WTC11 (cell line): ENCODE measurements at regions not wholly inside any gene's neighbourhood (a gene's known extent, or its start where the extent isn't known, plus 50 kb on each side); places are given as distances from the start of the nearest gene placed in this dataset.

ENCODE experiments used
- ATAC-seq: fragments of 200-7000 bp; cut with Tn5 transposase; 2 replicates; pipeline ENCODE4 v1.10.0; 2021; ENCODE audit warnings: mild to moderate bottlenecking, moderate library complexity
- CTCF ChIA-PET: fragments of 300-600 bp; sonication (Branson Sonifier 250); formaldehyde crosslinking; loops from one replicate; lab custom pipeline; 2021; ENCODE audit warnings: antibody characterized with exemption; lab: Charles Lee
- POLR2A ChIA-PET: fragments of 350-600 bp; sonication (Branson Sonifier 250); formaldehyde crosslinking; loops from one replicate; lab custom pipeline; 2021; ENCODE audit warnings: antibody characterized with exemption; lab: Charles Lee
- DNase-seq: peaks from one replicate; pipeline ENCODE4 v3.0.0; 2021; ENCODE audit warnings: low spot score
- H3K27ac Mint-ChIP-seq: 2 replicates; pipeline ENCODE4 v1.8.0; 2021; ENCODE audit warnings: mixed read lengths
- H3K27me3 Mint-ChIP-seq: 2 replicates; pipeline ENCODE4 v1.8.0; 2021; ENCODE audit warnings: low read depth, mild to moderate bottlenecking, moderate library complexity, mixed read lengths
- H3K36me3 Mint-ChIP-seq: 2 replicates; pipeline ENCODE4 v1.8.0; 2021; ENCODE audit warnings: mixed read lengths
- H3K4me1 Mint-ChIP-seq: 2 replicates; pipeline ENCODE4 v1.8.0; 2022; ENCODE audit warnings: mixed read lengths
- H3K4me3 Mint-ChIP-seq: 2 replicates; pipeline ENCODE4 v1.8.0; 2021; ENCODE audit warnings: mild to moderate bottlenecking, moderate library complexity, mixed read lengths
- H3K9me3 Mint-ChIP-seq: 2 replicates; pipeline ENCODE4 v1.8.0; 2021; ENCODE audit warnings: mixed read lengths
- ATF1 ChIP-seq: sonication (generic); formaldehyde crosslinking; IDR thresholded peaks from 2 replicates; pipeline ENCODE4 v1.8.1; 2023; ENCODE audit warnings: mild to moderate bottlenecking, moderate library complexity, missing genetic modification reagents
- ETV6 ChIP-seq: sonication (generic); formaldehyde crosslinking; IDR thresholded peaks from 2 replicates; pipeline ENCODE4 v1.8.1; 2022; ENCODE audit warnings: mild to moderate bottlenecking, missing genetic modification reagents
- FOXP1 ChIP-seq: sonication (generic); formaldehyde crosslinking; IDR thresholded peaks from 2 replicates; pipeline ENCODE4 v1.8.0; 2022; ENCODE audit warnings: missing genetic modification reagents, mild to moderate bottlenecking, moderate library complexity, borderline replicate concordance
- NFATC4 ChIP-seq: fragments of 250-450 bp; sonication (Bioruptor Pico); IDR thresholded peaks from 2 replicates; pipeline ENCODE4 v1.9.0; 2021; ENCODE audit warnings: mild to moderate bottlenecking
- NR2C2 ChIP-seq: sonication (generic); formaldehyde crosslinking; IDR thresholded peaks from 2 replicates; pipeline ENCODE4 v1.8.0; 2022; ENCODE audit warnings: mild to moderate bottlenecking, missing genetic modification reagents
- NR3C1 ChIP-seq: sonication (generic); formaldehyde crosslinking; conservative IDR thresholded peaks from 2 replicates; pipeline ENCODE4 v1.8.1; 2023; ENCODE audit warnings: low read depth, mild to moderate bottlenecking, missing genetic modification reagents
- PRRX2 ChIP-seq: fragments of 250-450 bp; sonication (Bioruptor Pico); IDR thresholded peaks from 2 replicates; pipeline ENCODE4 v1.8.0; 2021; ENCODE audit warnings: mild to moderate bottlenecking
- RELA ChIP-seq: sonication (generic); formaldehyde crosslinking; IDR thresholded peaks from 2 replicates; pipeline ENCODE4 v1.8.1; 2022; ENCODE audit warnings: missing genetic modification reagents, mild to moderate bottlenecking, borderline replicate concordance
- RORB ChIP-seq: fragments of 250-450 bp; sonication (Bioruptor Pico); IDR thresholded peaks from 2 replicates; pipeline ENCODE4 v1.9.0; 2021; ENCODE audit warnings: mild to moderate bottlenecking
- SMAD4 ChIP-seq: sonication (generic); formaldehyde crosslinking; IDR thresholded peaks from 2 replicates; pipeline ENCODE4 v1.8.0; 2022; ENCODE audit warnings: mild to moderate bottlenecking, missing genetic modification reagents
- TCF7 ChIP-seq: sonication (generic); formaldehyde crosslinking; IDR thresholded peaks from 2 replicates; pipeline ENCODE4 v1.8.0; 2022; ENCODE audit warnings: mild to moderate bottlenecking, low read depth, missing genetic modification reagents, moderate library complexity
- TEAD1 ChIP-seq: sonication (generic); formaldehyde crosslinking; IDR thresholded peaks from 2 replicates; pipeline ENCODE4 v1.8.0; 2022; ENCODE audit warnings: mild to moderate bottlenecking, missing genetic modification reagents
- TP53 ChIP-seq: sonication (generic); formaldehyde crosslinking; IDR thresholded peaks from 2 replicates; pipeline ENCODE4 v1.8.1; 2023; ENCODE audit warnings: mild to moderate bottlenecking, missing genetic modification reagents
- ZNF232 ChIP-seq: sonication (generic); formaldehyde crosslinking; IDR thresholded peaks from 2 replicates; pipeline ENCODE4 v1.8.0; 2022; ENCODE audit warnings: mild to moderate bottlenecking, missing genetic modification reagents
- ZNF263 ChIP-seq: sonication (generic); formaldehyde crosslinking; IDR thresholded peaks from 2 replicates; pipeline ENCODE4 v1.8.1; 2022; ENCODE audit warnings: low read depth, mild to moderate bottlenecking, moderate library complexity, missing genetic modification reagents
- ZNF317 ChIP-seq: sonication (generic); formaldehyde crosslinking; IDR thresholded peaks from 2 replicates; pipeline ENCODE4 v1.8.1; 2023; ENCODE audit warnings: low read depth, mild to moderate bottlenecking, moderate library complexity, missing genetic modification reagents, borderline replicate concordance
- ZNF416 ChIP-seq: fragments of 250-450 bp; sonication (Bioruptor Pico); IDR thresholded peaks from 2 replicates; pipeline ENCODE4 v1.9.0; 2021; ENCODE audit warnings: mild to moderate bottlenecking, inconsistent platforms
- TF ChIP-seq, protein P1 (sequence below): fragments of 250-450 bp; sonication (Bioruptor Pico); IDR thresholded peaks from 2 replicates; pipeline ENCODE4 v1.8.0; 2021; ENCODE audit warnings: mild to moderate bottlenecking
- TF ChIP-seq, protein P2 (sequence below): sonication (generic); formaldehyde crosslinking; IDR thresholded peaks from 2 replicates; pipeline ENCODE4 v1.8.1; 2022; ENCODE audit warnings: mild to moderate bottlenecking, missing genetic modification reagents, moderate library complexity, borderline replicate concordance
- TF ChIP-seq, protein P3 (sequence below): fragments of 250-450 bp; sonication (Bioruptor Pico); IDR thresholded peaks from 2 replicates; pipeline ENCODE4 v2.1.2; 2022; ENCODE audit warnings: mild to moderate bottlenecking, moderate library complexity
- TF ChIP-seq, protein P4 (sequence below): fragments of 200-600 bp; IDR thresholded peaks from 2 replicates; pipeline ENCODE4 v1.8.0; 2022; ENCODE audit warnings: antibody characterized with exemption
- TF ChIP-seq, protein P5 (sequence below): sonication (generic); formaldehyde crosslinking; IDR thresholded peaks from 2 replicates; pipeline ENCODE4 v1.8.0; 2023; ENCODE audit warnings: missing genetic modification reagents

- TF ChIP-seq, protein P1, sequence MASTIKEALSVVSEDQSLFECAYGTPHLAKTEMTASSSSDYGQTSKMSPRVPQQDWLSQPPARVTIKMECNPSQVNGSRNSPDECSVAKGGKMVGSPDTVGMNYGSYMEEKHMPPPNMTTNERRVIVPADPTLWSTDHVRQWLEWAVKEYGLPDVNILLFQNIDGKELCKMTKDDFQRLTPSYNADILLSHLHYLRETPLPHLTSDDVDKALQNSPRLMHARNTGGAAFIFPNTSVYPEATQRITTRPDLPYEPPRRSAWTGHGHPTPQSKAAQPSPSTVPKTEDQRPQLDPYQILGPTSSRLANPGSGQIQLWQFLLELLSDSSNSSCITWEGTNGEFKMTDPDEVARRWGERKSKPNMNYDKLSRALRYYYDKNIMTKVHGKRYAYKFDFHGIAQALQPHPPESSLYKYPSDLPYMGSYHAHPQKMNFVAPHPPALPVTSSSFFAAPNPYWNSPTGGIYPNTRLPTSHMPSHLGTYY (CRISPR knock-in tag), result no peak
- TF ChIP-seq TEAD1 (CRISPR knock-in tag) (no peak), NR3C1 (no peak), ZNF232 (CRISPR knock-in tag) (no peak), ZNF263 (CRISPR knock-in tag) (no peak), NR2C2 (no peak)
- TF ChIP-seq, protein P2, sequence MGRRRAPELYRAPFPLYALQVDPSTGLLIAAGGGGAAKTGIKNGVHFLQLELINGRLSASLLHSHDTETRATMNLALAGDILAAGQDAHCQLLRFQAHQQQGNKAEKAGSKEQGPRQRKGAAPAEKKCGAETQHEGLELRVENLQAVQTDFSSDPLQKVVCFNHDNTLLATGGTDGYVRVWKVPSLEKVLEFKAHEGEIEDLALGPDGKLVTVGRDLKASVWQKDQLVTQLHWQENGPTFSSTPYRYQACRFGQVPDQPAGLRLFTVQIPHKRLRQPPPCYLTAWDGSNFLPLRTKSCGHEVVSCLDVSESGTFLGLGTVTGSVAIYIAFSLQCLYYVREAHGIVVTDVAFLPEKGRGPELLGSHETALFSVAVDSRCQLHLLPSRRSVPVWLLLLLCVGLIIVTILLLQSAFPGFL (CRISPR knock-in tag), result no peak
Measured at GRCh38 chrX:39983715-39984114, 114.0 kb downstream of the BCOR start (continued).

GRCh38 chrX:39984191-39984956 lies 113.4 kb downstream of the BCOR start:
- no peaks in the 10 kb centered on the region for H3K9me3 Mint-ChIP-seq
- CTCF ChIA-PET, result no interaction called here
- ATAC-seq (peak; percentile 30; the same call in 1 of the 2 replicates), DNase-seq (no peak)
- no peaks in the 10 kb centered on the region for H3K27me3 Mint-ChIP-seq
- no peak overlapping the region for H3K4me3 Mint-ChIP-seq
- H3K4me1 Mint-ChIP-seq, result peaks cover 22% of the 10 kb centered on the region
- no peaks in the 10 kb centered on the region for H3K36me3 Mint-ChIP-seq
- no peak for TF ChIP-seq NR3C1
- TF ChIP-seq PRRX2 (CRISPR knock-in tag), result no peak
- POLR2A ChIA-PET, result no interaction called here
- no peak overlapping the region for H3K27ac Mint-ChIP-seq

GRCh38 chrX:39985071-39985470 lies 112.7 kb downstream of the BCOR start:
- ChIA-PET POLR2A (interaction anchor here (0.7 kb wide), 2 partner anchors 24 to 249 kb away, joined by 4 read pairs; no protein-coding TSS in a partner anchor), CTCF (no interaction called here)
- Mint-ChIP-seq H3K9me3 (no peaks in the 10 kb centered on the region), H3K4me3 (no peak overlapping the region), H3K27me3 (no peaks in the 10 kb centered on the region), H3K4me1 (peaks cover 22% of the 10 kb centered on the region), H3K27ac (no peak overlapping the region), H3K36me3 (no peaks in the 10 kb centered on the region)
- ATAC-seq, result no peak
- DNase-seq, result no peak
- TF ChIP-seq ZNF416 (CRISPR knock-in tag) (no peak), ATF1 (CRISPR knock-in tag) (no peak), SMAD4 (CRISPR knock-in tag) (no peak), FOXP1 (no peak), RELA (CRISPR knock-in tag) (no peak), TP53 (CRISPR knock-in tag) (no peak), TCF7 (CRISPR knock-in tag) (no peak), RORB (CRISPR knock-in tag) (no peak), ETV6 (CRISPR knock-in tag) (no peak), NFATC4 (no peak), ZNF317 (CRISPR knock-in tag) (no peak)
- TF ChIP-seq, protein P3, sequence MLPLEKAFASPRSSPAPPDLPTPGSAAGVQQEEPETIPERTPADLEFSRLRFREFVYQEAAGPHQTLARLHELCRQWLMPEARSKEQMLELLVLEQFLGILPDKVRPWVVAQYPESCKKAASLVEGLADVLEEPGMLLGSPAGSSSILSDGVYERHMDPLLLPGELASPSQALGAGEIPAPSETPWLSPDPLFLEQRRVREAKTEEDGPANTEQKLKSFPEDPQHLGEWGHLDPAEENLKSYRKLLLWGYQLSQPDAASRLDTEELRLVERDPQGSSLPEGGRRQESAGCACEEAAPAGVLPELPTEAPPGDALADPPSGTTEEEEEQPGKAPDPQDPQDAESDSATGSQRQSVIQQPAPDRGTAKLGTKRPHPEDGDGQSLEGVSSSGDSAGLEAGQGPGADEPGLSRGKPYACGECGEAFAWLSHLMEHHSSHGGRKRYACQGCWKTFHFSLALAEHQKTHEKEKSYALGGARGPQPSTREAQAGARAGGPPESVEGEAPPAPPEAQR (CRISPR knock-in tag), result no peak
- TF ChIP-seq, protein P4, sequence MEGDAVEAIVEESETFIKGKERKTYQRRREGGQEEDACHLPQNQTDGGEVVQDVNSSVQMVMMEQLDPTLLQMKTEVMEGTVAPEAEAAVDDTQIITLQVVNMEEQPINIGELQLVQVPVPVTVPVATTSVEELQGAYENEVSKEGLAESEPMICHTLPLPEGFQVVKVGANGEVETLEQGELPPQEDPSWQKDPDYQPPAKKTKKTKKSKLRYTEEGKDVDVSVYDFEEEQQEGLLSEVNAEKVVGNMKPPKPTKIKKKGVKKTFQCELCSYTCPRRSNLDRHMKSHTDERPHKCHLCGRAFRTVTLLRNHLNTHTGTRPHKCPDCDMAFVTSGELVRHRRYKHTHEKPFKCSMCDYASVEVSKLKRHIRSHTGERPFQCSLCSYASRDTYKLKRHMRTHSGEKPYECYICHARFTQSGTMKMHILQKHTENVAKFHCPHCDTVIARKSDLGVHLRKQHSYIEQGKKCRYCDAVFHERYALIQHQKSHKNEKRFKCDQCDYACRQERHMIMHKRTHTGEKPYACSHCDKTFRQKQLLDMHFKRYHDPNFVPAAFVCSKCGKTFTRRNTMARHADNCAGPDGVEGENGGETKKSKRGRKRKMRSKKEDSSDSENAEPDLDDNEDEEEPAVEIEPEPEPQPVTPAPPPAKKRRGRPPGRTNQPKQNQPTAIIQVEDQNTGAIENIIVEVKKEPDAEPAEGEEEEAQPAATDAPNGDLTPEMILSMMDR, result no peak
- TF ChIP-seq, protein P1 (CRISPR knock-in tag), result no peak
- TF ChIP-seq, protein P5, sequence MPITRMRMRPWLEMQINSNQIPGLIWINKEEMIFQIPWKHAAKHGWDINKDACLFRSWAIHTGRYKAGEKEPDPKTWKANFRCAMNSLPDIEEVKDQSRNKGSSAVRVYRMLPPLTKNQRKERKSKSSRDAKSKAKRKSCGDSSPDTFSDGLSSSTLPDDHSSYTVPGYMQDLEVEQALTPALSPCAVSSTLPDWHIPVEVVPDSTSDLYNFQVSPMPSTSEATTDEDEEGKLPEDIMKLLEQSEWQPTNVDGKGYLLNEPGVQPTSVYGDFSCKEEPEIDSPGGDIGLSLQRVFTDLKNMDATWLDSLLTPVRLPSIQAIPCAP (CRISPR knock-in tag), result no peak
